DMS53 treated with DMSO at 0.1 percent for 48 hours (cell line): ENCODE measurements at regions not wholly inside any gene's neighbourhood (a gene's known extent, or its start where the extent isn't known, plus 50 kb on each side); places are given as distances from the start of the nearest gene placed in this dataset.
"Not testable (repeated sequence)": the region's sequence is repeated elsewhere in the genome, so short reads cannot be mapped to it uniquely, and the experiment has no call there.

Experiments used
- DNase-seq: peaks from one replicate; lab custom pipeline; 2025; ENCODE audit not compliant: unreplicated experiment; lab: John Stamatoyannopoulos, UW

- DNase-seq = no peak
Observed at GRCh38 chr4:14340321-14340720, 662.0 kb upstream of the CPEB2 start.

GRCh38 chr4:14343961-14344360 lies 658.3 kb upstream of the CPEB2 start:
- DNase-seq = no peak

- no peak for DNase-seq
Observed at GRCh38 chr4:14345356-14345775, 656.9 kb upstream of the CPEB2 start.

- no peak for DNase-seq
Observed at GRCh38 chr4:14347526-14347925, 654.8 kb upstream of the CPEB2 start.

- DNase-seq = no peak
Observed at GRCh38 chr4:14348506-14348905, 653.8 kb upstream of the CPEB2 start.

GRCh38 chr4:14358544-14359160 lies 643.6 kb upstream of the CPEB2 start:
- DNase-seq = not testable (repeated sequence)

GRCh38 chr4:14359991-14360390 lies 642.3 kb upstream of the CPEB2 start:
- DNase-seq = no peak

- DNase-seq = no peak
Observed at GRCh38 chr4:14361084-14361483, 641.2 kb upstream of the CPEB2 start.

GRCh38 chr4:14362385-14362784 lies 639.9 kb upstream of the CPEB2 start:
- DNase-seq = no peak

GRCh38 chr4:14364953-14365536 lies 637.2 kb upstream of the CPEB2 start:
- DNase-seq = no peak

GRCh38 chr4:14368391-14368790 lies 633.9 kb upstream of the CPEB2 start:
- DNase-seq = no peak

- no peak for DNase-seq
Observed at GRCh38 chr4:14371131-14371530, 631.1 kb upstream of the CPEB2 start.

- no peak for DNase-seq
Observed at GRCh38 chr4:14375816-14376215, 626.5 kb upstream of the CPEB2 start.

GRCh38 chr4:14379183-14379582 lies 623.1 kb upstream of the CPEB2 start:
- no peak for DNase-seq

GRCh38 chr4:14383652-14384051 lies 618.6 kb upstream of the CPEB2 start:
- DNase-seq = no peak

GRCh38 chr4:14384824-14385223 lies 617.5 kb upstream of the CPEB2 start:
- DNase-seq = no peak

GRCh38 chr4:14386196-14386595 lies 616.1 kb upstream of the CPEB2 start:
- no peak for DNase-seq

- DNase-seq = no peak
Observed at GRCh38 chr4:14387647-14388046, 614.6 kb upstream of the CPEB2 start.

GRCh38 chr4:14392378-14392777 lies 609.9 kb upstream of the CPEB2 start:
- no peak for DNase-seq

- DNase-seq = no peak
Observed at GRCh38 chr4:14396183-14396582, 606.1 kb upstream of the CPEB2 start.

- no peak for DNase-seq
Observed at GRCh38 chr4:14399848-14400247, 602.4 kb upstream of the CPEB2 start.

GRCh38 chr4:14400307-14400706 lies 602.0 kb upstream of the CPEB2 start:
- DNase-seq = peak; percentile 34

GRCh38 chr4:14403132-14403531 lies 599.1 kb upstream of the CPEB2 start:
- no peak for DNase-seq
